ENCODE measurements at regions not wholly inside any gene's neighbourhood (a gene's known extent, or its start where the extent isn't known, plus 50 kb on each side); places are given as distances from the start of the nearest gene placed in this dataset.
"Not testable (repeated sequence)": the region's sequence is repeated elsewhere in the genome, so short reads cannot be mapped to it uniquely, and the experiment has no call there.

DNA sequence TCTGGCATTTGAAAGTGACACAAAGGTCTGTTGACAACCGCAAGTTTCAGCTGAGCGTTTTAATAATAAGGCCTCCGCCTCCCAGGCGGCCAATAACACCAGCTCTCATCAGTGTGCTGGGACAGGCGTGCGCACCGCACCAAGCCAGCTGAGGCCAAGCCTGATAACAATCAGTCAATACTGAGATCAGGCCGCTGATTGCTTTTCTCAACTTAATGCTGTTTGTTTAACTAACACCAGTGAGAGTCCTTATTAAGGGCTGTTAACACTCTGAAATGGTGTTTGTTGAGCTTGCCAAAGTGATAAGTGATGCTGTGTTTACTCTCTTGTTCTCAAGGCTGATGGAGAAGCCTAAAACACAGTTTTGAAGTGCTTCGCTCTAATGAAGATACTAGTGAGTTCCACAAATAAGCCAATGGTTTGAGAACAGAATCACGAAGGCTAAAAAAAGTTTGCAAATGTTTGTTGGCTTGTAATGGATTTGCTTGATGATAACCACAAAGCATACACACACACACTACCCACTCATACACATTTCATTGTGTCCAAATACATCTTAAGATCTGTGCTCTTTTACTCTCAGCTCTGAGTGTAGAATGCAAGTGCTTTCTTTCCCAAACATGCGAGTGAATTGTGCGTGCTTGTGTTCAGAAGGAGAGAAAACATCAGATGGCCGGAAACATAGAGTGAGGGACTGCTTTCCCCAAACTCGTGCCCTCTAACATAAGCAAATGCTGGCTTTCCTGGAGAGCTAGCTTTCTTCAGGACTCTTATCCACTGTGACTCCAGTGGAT, 330.4 kb upstream of the KLF4 start:
- no peak overlapping the region for H3K4me3 ChIP-seq (ENCODE audit: insufficient read length, low read depth)
- no peaks in the 10 kb centered on the region for H3K9me3 ChIP-seq (ENCODE audit: insufficient read depth, low read length)
- no peak overlapping the region for H3K9ac ChIP-seq (ENCODE audit: insufficient read length, low read depth)
- H3K4me1 ChIP-seq (ENCODE audit: insufficient read depth, insufficient read length): no peaks in the 10 kb centered on the region
- TF ChIP-seq SUZ12 (IDR thresholded peaks at IDR 0.05; ENCODE audit: extremely low read depth, insufficient read depth, insufficient read length): no peak
- TF ChIP-seq YY1 (IDR thresholded peaks at IDR 0.05; ENCODE audit: insufficient read depth, insufficient read length): no peak
- TF ChIP-seq ZNF274 (IDR thresholded peaks at IDR 0.05; ENCODE audit: low read depth, low read length): no peak
- no peak for DNase-seq (ENCODE audit: low read depth, low spot score)
- no peaks in the 10 kb centered on the region for H3K36me3 ChIP-seq (ENCODE audit: insufficient read depth, insufficient read length, low read length)
- no peaks in the 10 kb centered on the region for H3K27me3 ChIP-seq (ENCODE audit: insufficient read depth, insufficient read length)

DNA sequence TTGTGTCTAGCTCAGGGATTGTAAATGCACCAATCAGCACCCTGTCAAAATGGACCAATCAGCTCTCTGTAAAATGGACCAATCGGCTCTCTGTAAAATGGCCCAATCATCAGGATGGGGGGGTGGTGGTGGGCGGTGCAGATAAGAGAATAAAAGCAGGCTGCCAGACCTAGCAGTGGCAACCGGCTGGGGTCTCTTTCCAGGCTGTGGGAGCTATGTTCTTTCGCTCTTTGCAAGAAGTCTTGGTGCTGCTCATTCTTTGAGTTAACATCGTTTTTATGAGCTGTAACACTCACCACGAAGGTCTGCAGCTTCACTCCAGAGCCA, 328.9 kb upstream of the KLF4 start:
- DNase-seq (ENCODE audit: low read depth, low spot score); H3K9ac ChIP-seq (ENCODE audit: insufficient read length, low read depth); H3K4me1 ChIP-seq (ENCODE audit: insufficient read depth, insufficient read length); H3K27me3 ChIP-seq (ENCODE audit: insufficient read depth, insufficient read length); H3K4me3 ChIP-seq (ENCODE audit: insufficient read length, low read depth); H3K9me3 ChIP-seq (ENCODE audit: insufficient read depth, low read length); H3K36me3 ChIP-seq (ENCODE audit: insufficient read depth, insufficient read length, low read length): not testable (repeated sequence)

DNA sequence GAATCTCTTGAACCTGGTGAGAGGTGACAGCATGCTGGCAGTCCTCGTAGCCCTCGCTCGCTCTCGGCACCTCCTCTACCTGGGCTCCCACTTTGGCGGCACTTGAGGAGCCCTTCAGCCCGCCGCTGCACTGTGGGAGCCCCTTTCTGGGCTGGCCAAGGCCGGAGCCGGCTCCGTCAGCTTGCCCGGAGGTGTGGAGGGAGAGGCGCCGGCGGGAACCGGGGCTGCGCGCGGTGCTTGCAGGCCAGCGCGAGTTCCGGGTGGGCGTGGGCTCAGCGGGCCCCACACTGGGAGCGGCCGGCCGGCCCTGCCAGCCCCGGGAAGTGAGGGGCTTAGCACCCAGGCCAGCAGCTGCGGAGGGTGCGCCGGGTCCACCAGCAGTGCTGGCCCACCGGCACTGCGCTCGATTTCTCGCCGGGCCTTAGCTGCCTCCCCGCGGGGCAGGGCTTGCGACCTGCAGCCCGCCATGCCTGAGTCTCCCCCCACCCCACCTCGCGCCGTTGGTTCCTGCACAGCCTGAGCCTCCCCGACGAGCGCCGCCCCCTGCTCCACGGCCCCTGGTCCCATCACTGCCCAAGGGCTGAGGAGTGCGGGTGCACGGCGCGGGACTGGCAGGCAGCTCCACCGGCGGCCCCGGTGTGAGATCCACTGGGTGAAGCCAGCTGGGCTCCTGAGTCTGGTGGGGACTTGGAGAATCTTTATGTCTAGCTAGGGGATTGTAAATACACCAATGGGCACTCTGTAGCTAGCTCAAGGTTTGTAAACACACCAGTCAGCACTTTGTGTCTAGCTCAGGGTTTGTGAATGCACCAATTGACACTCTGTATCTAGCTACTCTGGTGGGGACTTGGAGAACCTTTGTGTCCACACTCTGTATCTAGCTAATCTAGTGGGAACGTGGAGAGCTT, 328.3 kb upstream of the KLF4 start:
- not testable (repeated sequence) for H3K9me3 ChIP-seq (ENCODE audit: insufficient read depth, low read length); DNase-seq (ENCODE audit: low read depth, low spot score); H3K36me3 ChIP-seq (ENCODE audit: insufficient read depth, insufficient read length, low read length); H3K9ac ChIP-seq (ENCODE audit: insufficient read length, low read depth); H3K27me3 ChIP-seq (ENCODE audit: insufficient read depth, insufficient read length); H3K4me3 ChIP-seq (ENCODE audit: insufficient read length, low read depth); H3K4me1 ChIP-seq (ENCODE audit: insufficient read depth, insufficient read length)

DNA sequence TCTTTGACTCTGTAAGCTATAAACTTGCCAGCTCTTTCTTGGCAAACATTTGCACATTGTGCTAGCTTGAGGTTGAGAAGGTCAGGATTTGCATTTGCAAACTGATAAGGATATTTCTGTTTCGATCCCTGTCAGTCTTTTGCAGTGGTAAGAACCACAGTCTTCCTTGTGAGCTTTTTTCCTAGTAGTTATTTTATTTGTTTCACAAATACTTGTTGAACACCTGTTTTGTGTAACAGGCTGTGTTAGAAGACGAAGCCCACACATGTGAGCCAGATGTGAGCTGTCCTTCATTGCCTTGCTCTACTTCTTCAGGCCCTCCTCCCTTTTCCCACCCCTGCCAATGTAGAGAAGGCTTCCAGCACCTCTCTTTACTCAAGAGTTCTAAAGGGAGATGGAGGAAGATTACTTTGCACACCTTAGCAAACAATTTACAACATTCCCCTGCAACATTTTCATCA, 327.0 kb upstream of the KLF4 start:
- H3K9ac ChIP-seq (ENCODE audit: insufficient read length, low read depth): no peak overlapping the region
- no peak for DNase-seq (ENCODE audit: low read depth, low spot score)
- no peaks in the 10 kb centered on the region for H3K4me1 ChIP-seq (ENCODE audit: insufficient read depth, insufficient read length)
- no peak overlapping the region for H3K4me3 ChIP-seq (ENCODE audit: insufficient read length, low read depth)
- TF ChIP-seq SUZ12 (IDR thresholded peaks at IDR 0.05; ENCODE audit: extremely low read depth, insufficient read depth, insufficient read length): no peak
- no peak for TF ChIP-seq ZNF274 (IDR thresholded peaks at IDR 0.05; ENCODE audit: low read depth, low read length)
- no peak for TF ChIP-seq YY1 (IDR thresholded peaks at IDR 0.05; ENCODE audit: insufficient read depth, insufficient read length)
- no peaks in the 10 kb centered on the region for H3K27me3 ChIP-seq (ENCODE audit: insufficient read depth, insufficient read length)
- H3K36me3 ChIP-seq (ENCODE audit: insufficient read depth, insufficient read length, low read length): no peaks in the 10 kb centered on the region
- no peaks in the 10 kb centered on the region for H3K9me3 ChIP-seq (ENCODE audit: insufficient read depth, low read length)

DNA sequence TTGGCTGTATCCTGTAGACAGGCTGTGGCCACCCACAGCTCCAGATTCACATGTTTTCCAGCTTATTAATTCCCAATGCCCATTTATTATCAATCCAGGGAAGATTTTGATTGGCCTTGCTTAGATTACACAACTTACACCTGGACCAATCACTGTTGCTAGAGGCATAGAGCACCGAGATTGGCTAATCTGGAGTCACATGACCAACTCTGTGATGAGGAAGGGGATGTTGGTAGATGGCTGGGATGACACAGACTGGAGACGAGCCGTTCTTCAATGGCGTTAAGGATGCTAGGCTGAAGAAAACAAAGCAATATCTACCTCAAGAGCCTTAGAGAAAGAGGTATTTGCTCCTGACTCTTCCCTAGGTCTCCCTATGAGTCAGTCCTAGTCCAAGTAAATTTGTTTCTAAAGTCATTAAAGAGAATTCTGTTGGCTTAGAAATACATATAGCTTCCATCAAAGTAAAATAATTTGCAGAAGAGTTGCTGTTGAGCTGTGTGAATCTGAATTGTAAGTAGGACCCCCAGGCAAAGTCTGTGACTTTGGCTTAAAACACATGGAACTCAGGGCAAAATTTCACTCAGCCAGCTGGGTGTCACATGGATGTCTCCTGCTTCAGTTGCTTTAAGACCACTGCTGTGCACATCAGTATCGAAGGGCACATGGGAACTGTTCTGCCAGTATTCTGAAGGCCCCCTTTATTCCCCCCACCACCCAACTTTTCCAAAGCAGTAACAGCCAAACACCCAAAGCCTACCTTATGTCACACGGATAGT, 326.4 kb upstream of the KLF4 start:
- TF ChIP-seq YY1 (IDR thresholded peaks at IDR 0.05; ENCODE audit: insufficient read depth, insufficient read length) (no peak), ZNF274 (IDR thresholded peaks at IDR 0.05; ENCODE audit: low read depth, low read length) (no peak), SUZ12 (IDR thresholded peaks at IDR 0.05; ENCODE audit: extremely low read depth, insufficient read depth, insufficient read length) (no peak)
- no peaks in the 10 kb centered on the region for H3K27me3 ChIP-seq (ENCODE audit: insufficient read depth, insufficient read length)
- H3K36me3 ChIP-seq (ENCODE audit: insufficient read depth, insufficient read length, low read length): no peaks in the 10 kb centered on the region
- DNase-seq (ENCODE audit: low read depth, low spot score): no peak
- no peaks in the 10 kb centered on the region for H3K4me1 ChIP-seq (ENCODE audit: insufficient read depth, insufficient read length)
- H3K9ac ChIP-seq (ENCODE audit: insufficient read length, low read depth): no peak overlapping the region
- H3K9me3 ChIP-seq (ENCODE audit: insufficient read depth, low read length): no peaks in the 10 kb centered on the region
- H3K4me3 ChIP-seq (ENCODE audit: insufficient read length, low read depth): no peak overlapping the region

DNA sequence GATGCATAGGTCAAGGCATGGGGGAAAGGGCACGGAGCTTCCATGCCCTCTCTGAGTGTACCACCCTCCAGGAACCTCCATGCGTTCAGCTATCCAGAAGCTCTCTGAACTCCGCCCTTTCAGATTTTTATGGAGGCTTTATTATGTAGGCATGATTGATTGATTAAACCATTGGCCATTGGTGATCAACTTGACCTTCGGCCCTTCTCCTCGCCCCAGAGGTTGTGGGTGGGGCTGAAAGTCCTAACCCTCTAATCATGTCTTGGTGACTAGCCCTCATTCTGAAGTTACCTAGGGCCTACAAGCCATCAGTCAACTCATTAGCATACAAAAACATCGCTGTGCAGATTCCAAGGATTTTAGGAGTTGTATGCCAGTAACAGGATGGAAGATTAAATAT, 323.7 kb upstream of the KLF4 start:
- no peak for DNase-seq (ENCODE audit: low read depth, low spot score)
- Histone ChIP-seq H3K27me3 (ENCODE audit: insufficient read depth, insufficient read length) (no peaks in the 10 kb centered on the region), H3K4me3 (ENCODE audit: insufficient read length, low read depth) (no peak overlapping the region), H3K9me3 (ENCODE audit: insufficient read depth, low read length) (no peaks in the 10 kb centered on the region), H3K9ac (ENCODE audit: insufficient read length, low read depth) (no peak overlapping the region), H3K4me1 (ENCODE audit: insufficient read depth, insufficient read length) (no peaks in the 10 kb centered on the region), H3K36me3 (ENCODE audit: insufficient read depth, insufficient read length, low read length) (no peaks in the 10 kb centered on the region)
- TF ChIP-seq ZNF274 (IDR thresholded peaks at IDR 0.05; ENCODE audit: low read depth, low read length) (no peak), SUZ12 (IDR thresholded peaks at IDR 0.05; ENCODE audit: extremely low read depth, insufficient read depth, insufficient read length) (no peak), YY1 (IDR thresholded peaks at IDR 0.05; ENCODE audit: insufficient read depth, insufficient read length) (no peak)

DNA sequence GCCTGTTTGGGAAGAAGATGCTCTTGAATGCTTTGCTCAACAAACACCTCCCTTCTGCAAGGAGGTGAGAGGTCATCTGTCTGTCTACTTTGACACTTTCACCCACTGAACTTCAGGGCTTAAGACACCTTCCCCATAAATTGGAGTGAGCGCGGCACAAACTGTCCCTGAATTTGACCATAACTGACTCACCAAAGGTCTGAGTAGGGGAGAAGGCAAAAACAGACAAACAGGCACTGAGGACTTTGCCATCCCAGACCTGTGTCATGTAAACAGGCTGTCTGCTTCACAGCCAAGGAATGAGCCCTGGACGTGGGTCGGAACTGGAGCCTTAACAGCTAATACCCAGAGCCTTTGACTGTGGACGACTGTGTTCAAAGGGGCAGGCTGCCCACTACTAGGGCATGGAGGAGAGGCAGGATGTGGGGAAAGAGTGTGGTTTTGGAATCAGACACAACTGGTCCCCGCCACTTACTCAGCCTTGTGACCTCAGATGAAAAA, 320.9 kb upstream of the KLF4 start:
- Histone ChIP-seq H3K4me3 (ENCODE audit: insufficient read length, low read depth) (no peak overlapping the region), H3K9ac (ENCODE audit: insufficient read length, low read depth) (no peak overlapping the region), H3K9me3 (ENCODE audit: insufficient read depth, low read length) (no peaks in the 10 kb centered on the region), H3K4me1 (ENCODE audit: insufficient read depth, insufficient read length) (no peaks in the 10 kb centered on the region), H3K36me3 (ENCODE audit: insufficient read depth, insufficient read length, low read length) (no peaks in the 10 kb centered on the region), H3K27me3 (ENCODE audit: insufficient read depth, insufficient read length) (no peaks in the 10 kb centered on the region)
- DNase-seq (ENCODE audit: low read depth, low spot score): no peak
- TF ChIP-seq YY1 (IDR thresholded peaks at IDR 0.05; ENCODE audit: insufficient read depth, insufficient read length) (no peak), ZNF274 (IDR thresholded peaks at IDR 0.05; ENCODE audit: low read depth, low read length) (no peak), SUZ12 (IDR thresholded peaks at IDR 0.05; ENCODE audit: extremely low read depth, insufficient read depth, insufficient read length) (no peak)

All from NT2/D1 (cell line).